ENCODE measurements at regions not wholly inside any gene's neighbourhood (a gene's known extent, or its start where the extent isn't known, plus 50 kb on each side); places are given as distances from the start of the nearest gene placed in this dataset.

DNA sequence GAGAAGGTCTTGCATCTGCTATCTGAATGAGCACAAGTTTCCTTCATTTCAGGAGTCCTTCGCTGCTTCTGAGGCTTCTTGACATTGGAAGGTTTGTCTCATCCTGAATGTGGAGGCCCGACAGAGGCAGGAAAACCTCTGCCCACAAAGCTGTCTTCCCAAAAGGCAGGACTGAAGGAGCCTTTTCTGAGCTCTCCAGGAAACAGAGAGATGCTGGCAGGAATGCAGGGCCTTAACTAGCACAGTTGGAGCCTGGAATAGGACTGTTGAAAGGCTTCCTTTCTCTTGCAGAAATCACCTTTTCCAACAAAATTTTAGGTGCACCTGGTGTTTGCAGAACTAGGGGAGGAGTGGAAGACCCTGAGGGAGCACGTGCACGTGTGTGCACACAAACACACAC lies 637.4 kb upstream of the MKI67 start:
- no peaks in the 10 kb centered on the region for H3K27me3 ChIP-seq (ENCODE audit: control insufficient read depth in 1 of 2, insufficient read depth in 2 of 2, low read length in 2 of 2)
- H3K9me3 ChIP-seq (ENCODE audit: control insufficient read depth in 2 of 2, insufficient read depth in 1 of 2, low read depth in 1 of 2, low read length in 1 of 2): peaks cover 4 to 7% of the 10 kb centered on the region in 2 donors
- no peaks in the 10 kb centered on the region for H3K36me3 ChIP-seq (ENCODE audit: control insufficient read depth in 2 of 2, insufficient read depth in 2 of 2, low read length in 1 of 2)
- H3K4me3 ChIP-seq (ENCODE audit: low read depth in 1 of 2, low read length in 2 of 2): no peak overlapping the region
- WGBS, 2 donors: 75 to 76% methylated on average over 4 of the region's 4 CpGs
- H3K27ac ChIP-seq (ENCODE audit: low read depth in 2 of 2, low read length in 1 of 2): no peak overlapping the region
- H3K4me1 ChIP-seq (ENCODE audit: control insufficient read depth in 2 of 2, insufficient read depth in 2 of 2, low read length in 1 of 2): no peaks in the 10 kb centered on the region

DNA sequence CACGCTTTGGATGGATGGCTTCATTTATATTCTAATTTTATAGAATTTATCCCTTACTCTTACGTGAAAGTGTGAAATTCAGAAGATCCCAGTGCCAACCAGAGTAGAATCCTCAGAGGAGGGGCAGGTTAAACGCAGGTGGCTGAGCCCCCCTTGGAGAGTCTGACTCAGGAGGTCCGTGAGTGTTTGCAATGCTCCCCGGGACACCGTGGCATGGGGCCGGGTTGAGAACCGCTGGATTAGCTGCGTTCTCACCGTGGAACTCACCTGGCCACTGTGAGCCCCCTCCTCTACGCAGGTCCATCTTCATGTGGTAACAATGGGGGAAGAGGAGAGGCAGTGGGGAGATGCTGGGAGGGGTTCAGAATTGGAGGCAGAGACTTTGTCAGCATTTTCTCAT lies 638.0 kb upstream of the MKI67 start:
- Histone ChIP-seq H3K27ac (ENCODE audit: low read depth in 2 of 2, low read length in 1 of 2) (no peak overlapping the region), H3K9me3 (ENCODE audit: control insufficient read depth in 2 of 2, insufficient read depth in 1 of 2, low read depth in 1 of 2, low read length in 1 of 2) (peaks cover 4% of the 10 kb centered on the region in 2 donors), H3K4me1 (ENCODE audit: control insufficient read depth in 2 of 2, insufficient read depth in 2 of 2, low read length in 1 of 2) (no peaks in the 10 kb centered on the region), H3K4me3 (ENCODE audit: low read depth in 1 of 2, low read length in 2 of 2) (no peak overlapping the region), H3K36me3 (ENCODE audit: control insufficient read depth in 2 of 2, insufficient read depth in 2 of 2, low read length in 1 of 2) (no peaks in the 10 kb centered on the region), H3K27me3 (ENCODE audit: control insufficient read depth in 1 of 2, insufficient read depth in 2 of 2, low read length in 2 of 2) (no peaks in the 10 kb centered on the region)
- 78 to 81% methylated on average over 11 of the region's 11 CpGs for WGBS, 2 donors

DNA sequence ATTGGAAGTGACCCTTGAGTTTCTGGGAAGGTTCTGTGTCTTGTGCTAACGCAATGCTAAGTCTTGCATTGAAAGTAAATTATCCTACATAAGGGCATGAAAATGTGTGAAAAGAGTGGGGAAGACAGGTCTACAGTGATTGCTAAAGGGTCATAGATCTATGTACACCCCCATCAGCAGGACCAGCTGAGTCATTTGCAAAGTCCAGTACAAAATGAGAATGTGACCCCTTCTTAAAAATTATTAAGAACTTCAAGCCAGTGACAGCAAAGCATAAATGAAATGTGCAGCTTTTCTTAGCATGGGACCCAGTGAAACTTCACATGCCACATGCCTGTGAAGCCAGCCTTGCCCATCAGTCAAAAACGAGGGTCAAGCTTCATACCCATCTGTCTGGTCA lies 640.7 kb upstream of the MKI67 start:
- Histone ChIP-seq H3K4me1 (ENCODE audit: control insufficient read depth in 2 of 2, insufficient read depth in 2 of 2, low read length in 1 of 2) (no peaks in the 10 kb centered on the region), H3K27me3 (ENCODE audit: control insufficient read depth in 1 of 2, insufficient read depth in 2 of 2, low read length in 2 of 2) (no peaks in the 10 kb centered on the region), H3K27ac (ENCODE audit: low read depth in 2 of 2, low read length in 1 of 2) (no peak overlapping the region), H3K4me3 (ENCODE audit: low read depth in 1 of 2, low read length in 2 of 2) (no peak overlapping the region), H3K36me3 (ENCODE audit: control insufficient read depth in 2 of 2, insufficient read depth in 2 of 2, low read length in 1 of 2) (no peaks in the 10 kb centered on the region), H3K9me3 (ENCODE audit: control insufficient read depth in 2 of 2, insufficient read depth in 1 of 2, low read depth in 1 of 2, low read length in 1 of 2) (peaks cover 6 to 8% of the 10 kb centered on the region in 2 donors)
- WGBS, 2 donors: 63 to 76% methylated on average over 2 of the region's 2 CpGs

DNA sequence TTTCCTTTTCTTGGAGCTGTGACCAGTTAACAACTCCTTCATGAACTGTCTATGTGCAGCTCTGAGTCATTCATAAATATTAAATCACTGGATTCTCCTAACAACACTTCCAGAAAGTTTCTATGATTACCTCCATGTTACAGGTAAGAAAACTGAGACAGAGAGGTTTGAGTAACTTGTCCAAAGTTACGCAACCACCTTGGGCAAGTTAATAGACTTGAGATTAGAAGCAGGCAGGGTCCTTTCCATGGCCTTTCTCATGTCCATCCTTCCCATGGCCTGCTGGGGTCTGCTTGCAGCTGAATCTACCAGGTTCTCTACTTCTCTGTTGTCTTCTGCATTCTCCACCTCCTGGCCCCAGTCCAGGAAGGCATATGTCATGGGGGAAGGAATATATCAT lies 648.8 kb upstream of the MKI67 start:
- Histone ChIP-seq H3K4me3 (ENCODE audit: low read depth in 1 of 2, low read length in 2 of 2) (no peak overlapping the region), H3K4me1 (ENCODE audit: control insufficient read depth in 2 of 2, insufficient read depth in 2 of 2, low read length in 1 of 2) (no peaks in the 10 kb centered on the region), H3K27ac (ENCODE audit: low read depth in 2 of 2, low read length in 1 of 2) (no peak overlapping the region), H3K9me3 (ENCODE audit: control insufficient read depth in 2 of 2, insufficient read depth in 1 of 2, low read depth in 1 of 2, low read length in 1 of 2) (peaks cover 6% of the 10 kb centered on the region in 2 donors), H3K27me3 (ENCODE audit: control insufficient read depth in 1 of 2, insufficient read depth in 2 of 2, low read length in 2 of 2) (no peaks in the 10 kb centered on the region), H3K36me3 (ENCODE audit: control insufficient read depth in 2 of 2, insufficient read depth in 2 of 2, low read length in 1 of 2) (no peaks in the 10 kb centered on the region)
- 96% methylated on average over 1 of the region's 1 CpG for WGBS, 2 donors

DNA sequence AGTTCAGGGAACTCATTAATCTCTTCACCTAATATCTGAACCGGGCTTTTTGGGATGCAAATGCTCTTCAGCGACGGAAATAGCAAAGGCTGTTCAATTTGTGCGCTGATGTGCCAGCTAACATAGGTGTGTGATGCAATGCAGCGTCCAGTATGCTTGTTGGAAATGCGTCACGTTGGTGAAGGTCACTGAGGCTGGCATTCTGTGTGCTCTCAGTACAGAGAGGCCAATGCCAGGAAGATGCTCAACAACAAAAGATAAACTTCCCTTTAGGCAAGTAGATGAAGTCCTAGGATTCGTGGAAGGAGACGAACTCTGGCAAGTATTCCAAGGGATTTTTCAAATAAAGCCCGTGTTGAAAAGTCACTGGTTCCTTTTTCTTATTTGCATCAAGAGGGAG lies 649.5 kb upstream of the MKI67 start:
- Histone ChIP-seq H3K9me3 (ENCODE audit: control insufficient read depth in 2 of 2, insufficient read depth in 1 of 2, low read depth in 1 of 2, low read length in 1 of 2) (peaks cover 1 to 6% of the 10 kb centered on the region in 2 donors), H3K27me3 (ENCODE audit: control insufficient read depth in 1 of 2, insufficient read depth in 2 of 2, low read length in 2 of 2) (no peaks in the 10 kb centered on the region), H3K4me3 (ENCODE audit: low read depth in 1 of 2, low read length in 2 of 2) (no peak overlapping the region), H3K27ac (ENCODE audit: low read depth in 2 of 2, low read length in 1 of 2) (no peak overlapping the region), H3K36me3 (ENCODE audit: control insufficient read depth in 2 of 2, insufficient read depth in 2 of 2, low read length in 1 of 2) (no peaks in the 10 kb centered on the region), H3K4me1 (ENCODE audit: control insufficient read depth in 2 of 2, insufficient read depth in 2 of 2, low read length in 1 of 2) (no peaks in the 10 kb centered on the region)
- WGBS, 2 donors: 85 to 86% methylated on average over 10 of the region's 10 CpGs

DNA sequence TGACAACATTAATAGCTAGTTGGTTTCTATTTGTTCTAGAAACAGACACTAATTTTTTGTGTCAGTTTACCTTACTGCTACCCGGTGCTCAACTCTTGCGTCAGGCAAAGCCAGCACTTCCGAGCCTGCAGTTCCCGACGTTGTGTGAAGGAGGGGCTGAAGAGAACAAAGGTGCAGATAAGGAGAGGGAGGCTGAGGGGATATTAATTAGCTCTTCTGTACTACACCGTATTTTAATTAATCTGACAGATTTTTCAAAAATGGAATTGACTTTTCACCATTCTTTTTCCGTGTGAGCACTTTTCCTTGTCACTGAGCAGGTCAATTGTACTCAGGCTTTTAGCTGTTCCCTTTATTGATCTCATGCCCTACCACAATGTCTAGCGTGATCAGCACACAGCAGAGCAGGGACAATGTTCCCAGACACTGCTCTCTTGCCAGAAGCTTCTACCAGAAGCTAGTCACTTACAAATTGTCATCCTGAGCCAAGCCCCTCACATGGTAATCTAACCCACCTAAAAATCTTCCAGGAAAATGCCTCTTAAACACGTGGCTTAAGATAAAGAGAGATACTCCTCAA lies 650.5 kb upstream of the MKI67 start:
- WGBS, 2 donors: 42 to 51% methylated on average over 9 of the region's 9 CpGs
- H3K4me1 ChIP-seq (ENCODE audit: control insufficient read depth in 2 of 2, insufficient read depth in 2 of 2, low read length in 1 of 2): no peaks in the 10 kb centered on the region
- no peaks in the 10 kb centered on the region for H3K27me3 ChIP-seq (ENCODE audit: control insufficient read depth in 1 of 2, insufficient read depth in 2 of 2, low read length in 2 of 2)
- H3K36me3 ChIP-seq (ENCODE audit: control insufficient read depth in 2 of 2, insufficient read depth in 2 of 2, low read length in 1 of 2): no peaks in the 10 kb centered on the region
- no peak overlapping the region for H3K27ac ChIP-seq (ENCODE audit: low read depth in 2 of 2, low read length in 1 of 2)
- H3K9me3 ChIP-seq (ENCODE audit: control insufficient read depth in 2 of 2, insufficient read depth in 1 of 2, low read depth in 1 of 2, low read length in 1 of 2): peaks cover 0 to 4% of the 10 kb centered on the region in 2 donors
- no peak overlapping the region for H3K4me3 ChIP-seq (ENCODE audit: low read depth in 1 of 2, low read length in 2 of 2)

DNA sequence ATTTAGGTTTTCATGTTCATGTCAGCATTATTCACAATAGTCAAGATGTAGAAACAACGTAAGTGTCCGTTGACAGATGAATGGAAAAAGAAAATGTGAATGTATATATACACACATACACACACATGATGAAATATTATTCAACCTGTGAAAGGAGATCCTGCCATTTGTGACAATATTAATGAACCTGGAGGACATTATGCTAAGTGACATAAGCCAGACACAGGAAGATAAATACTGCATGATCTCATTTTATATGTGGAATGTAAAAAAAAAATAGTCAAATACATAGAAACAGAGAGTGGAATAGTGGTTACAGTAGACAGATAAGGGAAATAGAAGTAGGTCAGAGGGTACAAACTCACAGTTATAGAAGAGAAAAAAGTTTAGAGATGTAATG lies 651.1 kb upstream of the MKI67 start:
- H3K27ac ChIP-seq (ENCODE audit: low read depth in 2 of 2, low read length in 1 of 2): no peak overlapping the region
- no peaks in the 10 kb centered on the region for H3K27me3 ChIP-seq (ENCODE audit: control insufficient read depth in 1 of 2, insufficient read depth in 2 of 2, low read length in 2 of 2)
- H3K36me3 ChIP-seq (ENCODE audit: control insufficient read depth in 2 of 2, insufficient read depth in 2 of 2, low read length in 1 of 2): no peaks in the 10 kb centered on the region
- WGBS, 2 donors: 78 to 80% methylated on average over 2 of the region's 2 CpGs
- no peak overlapping the region for H3K4me3 ChIP-seq (ENCODE audit: low read depth in 1 of 2, low read length in 2 of 2)
- no peaks in the 10 kb centered on the region for H3K4me1 ChIP-seq (ENCODE audit: control insufficient read depth in 2 of 2, insufficient read depth in 2 of 2, low read length in 1 of 2)
- peaks cover 0 to 4% of the 10 kb centered on the region in 2 donors for H3K9me3 ChIP-seq (ENCODE audit: control insufficient read depth in 2 of 2, insufficient read depth in 1 of 2, low read depth in 1 of 2, low read length in 1 of 2)

DNA sequence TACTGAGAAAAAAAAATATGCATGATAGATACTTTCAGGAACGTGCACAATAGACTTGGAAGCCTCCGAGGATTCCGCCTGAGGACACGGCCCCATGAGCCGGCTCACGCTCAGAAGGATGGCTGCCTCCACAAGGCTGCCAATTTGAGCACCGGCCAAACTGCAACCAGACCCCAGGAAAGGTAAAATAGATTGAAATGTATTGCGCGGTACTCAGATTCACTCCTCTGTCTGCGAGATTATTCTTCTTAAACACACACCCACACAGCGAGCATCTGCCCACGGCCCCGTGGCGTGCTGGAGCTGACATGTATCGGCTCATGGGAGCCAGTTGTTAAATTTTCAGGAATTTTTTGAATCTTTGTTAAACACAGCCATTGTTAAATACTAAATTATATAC lies 653.2 kb upstream of the MKI67 start:
- Histone ChIP-seq H3K27me3 (ENCODE audit: control insufficient read depth in 1 of 2, insufficient read depth in 2 of 2, low read length in 2 of 2) (no peaks in the 10 kb centered on the region), H3K4me1 (ENCODE audit: control insufficient read depth in 2 of 2, insufficient read depth in 2 of 2, low read length in 1 of 2) (no peaks in the 10 kb centered on the region), H3K27ac (ENCODE audit: low read depth in 2 of 2, low read length in 1 of 2) (no peak overlapping the region), H3K9me3 (ENCODE audit: control insufficient read depth in 2 of 2, insufficient read depth in 1 of 2, low read depth in 1 of 2, low read length in 1 of 2) (no peaks in the 10 kb centered on the region), H3K4me3 (ENCODE audit: low read depth in 1 of 2, low read length in 2 of 2) (no peak overlapping the region), H3K36me3 (ENCODE audit: control insufficient read depth in 2 of 2, insufficient read depth in 2 of 2, low read length in 1 of 2) (no peaks in the 10 kb centered on the region)
- WGBS, 2 donors: 82 to 87% methylated on average over 15 of the region's 15 CpGs

DNA sequence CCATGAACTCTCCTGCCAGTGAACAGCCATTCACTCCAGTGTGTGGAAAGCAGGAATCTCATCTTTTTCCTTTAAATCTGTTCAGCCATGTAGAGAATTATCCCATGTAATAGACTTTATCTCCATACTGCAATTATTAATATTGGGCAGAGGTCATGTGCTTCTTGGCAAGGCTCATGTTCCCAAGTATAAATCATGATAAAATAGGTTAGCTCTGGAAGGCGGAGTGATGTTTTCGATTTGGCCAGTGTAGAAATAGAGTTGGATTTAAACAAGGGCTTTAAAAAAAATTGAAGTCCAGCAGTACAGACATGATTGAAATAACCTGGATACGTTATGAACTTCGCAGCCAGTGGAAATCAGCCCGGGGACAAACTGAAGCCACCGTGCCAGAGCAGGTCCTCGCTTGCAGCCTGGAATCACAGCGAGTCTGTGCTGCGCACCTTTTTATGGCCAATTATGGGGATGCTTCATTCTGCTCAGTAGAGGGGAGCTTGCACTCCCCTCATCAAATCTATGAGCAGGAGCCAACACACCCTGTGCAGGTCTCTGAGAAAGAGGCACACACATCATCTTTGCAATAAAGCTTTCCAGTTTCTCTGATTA lies 654.0 kb upstream of the MKI67 start:
- Histone ChIP-seq H3K36me3 (ENCODE audit: control insufficient read depth in 2 of 2, insufficient read depth in 2 of 2, low read length in 1 of 2) (no peaks in the 10 kb centered on the region), H3K27ac (ENCODE audit: low read depth in 2 of 2, low read length in 1 of 2) (no peak overlapping the region), H3K27me3 (ENCODE audit: control insufficient read depth in 1 of 2, insufficient read depth in 2 of 2, low read length in 2 of 2) (no peaks in the 10 kb centered on the region), H3K4me1 (ENCODE audit: control insufficient read depth in 2 of 2, insufficient read depth in 2 of 2, low read length in 1 of 2) (no peaks in the 10 kb centered on the region), H3K9me3 (ENCODE audit: control insufficient read depth in 2 of 2, insufficient read depth in 1 of 2, low read depth in 1 of 2, low read length in 1 of 2) (no peaks in the 10 kb centered on the region), H3K4me3 (ENCODE audit: low read depth in 1 of 2, low read length in 2 of 2) (no peak overlapping the region)
- 72 to 80% methylated on average over 9 of the region's 9 CpGs for WGBS, 2 donors

DNA sequence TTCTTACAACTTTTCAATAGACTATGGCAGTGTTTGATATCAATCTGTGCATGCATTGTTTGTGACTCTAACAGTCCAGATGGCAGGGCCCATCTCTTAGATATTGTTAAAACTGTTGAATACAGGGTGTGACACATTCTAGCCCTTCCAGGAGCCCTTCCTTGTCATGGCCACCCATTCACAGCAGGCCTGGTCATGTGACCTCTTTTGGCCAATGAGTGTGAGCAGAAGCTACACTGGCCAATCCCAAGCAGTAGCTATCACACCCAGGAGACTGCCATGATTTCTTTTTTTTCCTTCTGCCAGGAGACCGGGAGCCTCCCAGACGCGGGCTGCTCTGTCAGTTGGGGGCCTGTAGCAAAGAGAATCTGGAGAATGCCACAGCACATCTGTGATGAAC lies 655.4 kb upstream of the MKI67 start:
- Histone ChIP-seq H3K4me3 (ENCODE audit: low read depth in 1 of 2, low read length in 2 of 2) (no peak overlapping the region), H3K9me3 (ENCODE audit: control insufficient read depth in 2 of 2, insufficient read depth in 1 of 2, low read depth in 1 of 2, low read length in 1 of 2) (no peaks in the 10 kb centered on the region), H3K36me3 (ENCODE audit: control insufficient read depth in 2 of 2, insufficient read depth in 2 of 2, low read length in 1 of 2) (no peaks in the 10 kb centered on the region), H3K27ac (ENCODE audit: low read depth in 2 of 2, low read length in 1 of 2) (no peak overlapping the region), H3K4me1 (ENCODE audit: control insufficient read depth in 2 of 2, insufficient read depth in 2 of 2, low read length in 1 of 2) (no peaks in the 10 kb centered on the region), H3K27me3 (ENCODE audit: control insufficient read depth in 1 of 2, insufficient read depth in 2 of 2, low read length in 2 of 2) (no peaks in the 10 kb centered on the region)
- WGBS, 2 donors: 72 to 93% methylated on average over 3 of the region's 3 CpGs
